ENCODE measurements at regions not wholly inside any gene's neighbourhood (a gene's known extent, or its start where the extent isn't known, plus 50 kb on each side); places are given as distances from the start of the nearest gene placed in this dataset.

DNA sequence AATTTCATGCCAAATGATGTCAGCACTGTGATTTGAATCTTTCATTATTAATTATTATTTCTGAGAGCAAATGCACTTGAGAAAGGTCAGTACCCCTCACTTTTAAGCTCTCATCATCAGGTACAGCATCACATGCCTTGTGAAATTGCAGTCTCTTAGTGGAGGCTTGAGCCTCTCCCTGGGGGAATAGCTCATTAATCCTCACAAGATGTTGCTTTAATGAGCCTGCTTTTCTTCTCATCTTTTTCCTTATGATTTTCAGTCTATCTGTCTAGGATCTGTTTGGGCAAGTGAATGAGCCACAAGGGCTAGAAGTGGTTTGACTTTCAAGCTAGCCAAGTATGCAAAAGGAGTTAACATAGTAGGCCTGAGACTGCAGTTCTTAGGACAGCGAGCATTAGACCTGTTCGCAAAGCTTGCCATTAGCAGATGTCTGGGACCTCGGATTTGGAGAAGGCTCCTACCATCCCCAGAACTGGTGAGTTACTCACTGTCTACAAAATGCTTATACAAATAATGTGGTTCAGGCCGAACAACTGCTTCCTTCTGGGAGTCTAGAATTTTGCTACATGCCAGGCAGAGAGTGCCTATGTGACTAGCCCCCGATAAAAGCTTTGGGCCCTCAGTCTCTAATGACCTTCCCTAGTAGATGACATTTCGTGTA, 174.5 kb downstream of the IL15 start:
- TF ChIP-seq, protein P1, sequence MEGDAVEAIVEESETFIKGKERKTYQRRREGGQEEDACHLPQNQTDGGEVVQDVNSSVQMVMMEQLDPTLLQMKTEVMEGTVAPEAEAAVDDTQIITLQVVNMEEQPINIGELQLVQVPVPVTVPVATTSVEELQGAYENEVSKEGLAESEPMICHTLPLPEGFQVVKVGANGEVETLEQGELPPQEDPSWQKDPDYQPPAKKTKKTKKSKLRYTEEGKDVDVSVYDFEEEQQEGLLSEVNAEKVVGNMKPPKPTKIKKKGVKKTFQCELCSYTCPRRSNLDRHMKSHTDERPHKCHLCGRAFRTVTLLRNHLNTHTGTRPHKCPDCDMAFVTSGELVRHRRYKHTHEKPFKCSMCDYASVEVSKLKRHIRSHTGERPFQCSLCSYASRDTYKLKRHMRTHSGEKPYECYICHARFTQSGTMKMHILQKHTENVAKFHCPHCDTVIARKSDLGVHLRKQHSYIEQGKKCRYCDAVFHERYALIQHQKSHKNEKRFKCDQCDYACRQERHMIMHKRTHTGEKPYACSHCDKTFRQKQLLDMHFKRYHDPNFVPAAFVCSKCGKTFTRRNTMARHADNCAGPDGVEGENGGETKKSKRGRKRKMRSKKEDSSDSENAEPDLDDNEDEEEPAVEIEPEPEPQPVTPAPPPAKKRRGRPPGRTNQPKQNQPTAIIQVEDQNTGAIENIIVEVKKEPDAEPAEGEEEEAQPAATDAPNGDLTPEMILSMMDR (conservative IDR thresholded peaks at IDR 0.05) = no peak
- TF ChIP-seq EZH2 (IDR thresholded peaks at IDR 0.05; ENCODE audit: low read depth) = no peak
